ENCODE measurements at regions not wholly inside any gene's neighbourhood (a gene's known extent, or its start where the extent isn't known, plus 50 kb on each side); places are given as distances from the start of the nearest gene placed in this dataset.

- Histone ChIP-seq H3K27me3 (no peaks in the 10 kb centered on the region), H3K36me3 (replicated peaks in 1 of 2) (no peaks in the 10 kb centered on the region), H3K4me1 (replicated peaks in 1 of 2) (no peaks in the 10 kb centered on the region), H3K27ac (no peak overlapping the region), H3K9me3 (replicated peaks in 1 of 3) (no peaks in the 10 kb centered on the region), H3K4me3 (no peak overlapping the region)
- TF ChIP-seq, protein P1, sequence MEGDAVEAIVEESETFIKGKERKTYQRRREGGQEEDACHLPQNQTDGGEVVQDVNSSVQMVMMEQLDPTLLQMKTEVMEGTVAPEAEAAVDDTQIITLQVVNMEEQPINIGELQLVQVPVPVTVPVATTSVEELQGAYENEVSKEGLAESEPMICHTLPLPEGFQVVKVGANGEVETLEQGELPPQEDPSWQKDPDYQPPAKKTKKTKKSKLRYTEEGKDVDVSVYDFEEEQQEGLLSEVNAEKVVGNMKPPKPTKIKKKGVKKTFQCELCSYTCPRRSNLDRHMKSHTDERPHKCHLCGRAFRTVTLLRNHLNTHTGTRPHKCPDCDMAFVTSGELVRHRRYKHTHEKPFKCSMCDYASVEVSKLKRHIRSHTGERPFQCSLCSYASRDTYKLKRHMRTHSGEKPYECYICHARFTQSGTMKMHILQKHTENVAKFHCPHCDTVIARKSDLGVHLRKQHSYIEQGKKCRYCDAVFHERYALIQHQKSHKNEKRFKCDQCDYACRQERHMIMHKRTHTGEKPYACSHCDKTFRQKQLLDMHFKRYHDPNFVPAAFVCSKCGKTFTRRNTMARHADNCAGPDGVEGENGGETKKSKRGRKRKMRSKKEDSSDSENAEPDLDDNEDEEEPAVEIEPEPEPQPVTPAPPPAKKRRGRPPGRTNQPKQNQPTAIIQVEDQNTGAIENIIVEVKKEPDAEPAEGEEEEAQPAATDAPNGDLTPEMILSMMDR (IDR thresholded peaks at IDR 0.05): no peak
- no peak for TF ChIP-seq POLR2A (IDR thresholded peaks at IDR 0.05)
- intact Hi-C loops (cut with DNase I): no loop called here
- WGBS, 4 donors: 71 to 78% (median 71%) methylated on average over 10 of the region's 10 CpGs
- DNase-seq: peak in 1 of 7 donors; percentile 16
Measured at GRCh38 chr21:35868005-35868868, 192.1 kb downstream of the SETD4 start.

DNA sequence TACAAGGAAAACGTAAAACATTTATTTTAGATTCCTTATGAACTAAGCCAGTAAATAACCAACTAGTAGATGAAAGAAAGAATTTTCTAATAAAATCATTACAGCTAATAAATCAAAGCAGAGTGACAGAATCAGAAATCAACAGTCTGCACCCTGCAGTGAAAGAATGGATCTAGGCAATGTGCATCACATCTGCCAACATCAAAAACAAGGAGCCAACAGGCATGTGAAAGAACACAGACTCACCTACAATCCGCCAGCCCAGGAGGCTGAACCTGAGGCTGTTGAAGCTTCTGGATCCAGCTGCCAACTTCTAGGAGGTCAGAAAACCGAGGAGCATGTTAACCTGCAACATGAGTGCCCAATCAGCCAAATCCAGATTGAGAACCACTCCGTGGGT lies 196.3 kb downstream of the SETD4 start:
- no peaks in the 10 kb centered on the region for H3K9me3 ChIP-seq (replicated peaks in 1 of 3)
- no peak overlapping the region for H3K4me3 ChIP-seq
- H3K36me3 ChIP-seq (replicated peaks in 1 of 2): no peaks in the 10 kb centered on the region
- intact Hi-C loops (cut with DNase I): no loop called here
- TF ChIP-seq, protein P1 (IDR thresholded peaks at IDR 0.05): no peak
- TF ChIP-seq POLR2A (IDR thresholded peaks at IDR 0.05): no peak
- no peak overlapping the region for H3K27ac ChIP-seq
- no peak for DNase-seq
- H3K4me1 ChIP-seq (replicated peaks in 1 of 2): no peaks in the 10 kb centered on the region
- WGBS, 4 donors: 71 to 76% (median 74%) methylated on average over 4 of the region's 4 CpGs
- H3K27me3 ChIP-seq: no peaks in the 10 kb centered on the region

DNA sequence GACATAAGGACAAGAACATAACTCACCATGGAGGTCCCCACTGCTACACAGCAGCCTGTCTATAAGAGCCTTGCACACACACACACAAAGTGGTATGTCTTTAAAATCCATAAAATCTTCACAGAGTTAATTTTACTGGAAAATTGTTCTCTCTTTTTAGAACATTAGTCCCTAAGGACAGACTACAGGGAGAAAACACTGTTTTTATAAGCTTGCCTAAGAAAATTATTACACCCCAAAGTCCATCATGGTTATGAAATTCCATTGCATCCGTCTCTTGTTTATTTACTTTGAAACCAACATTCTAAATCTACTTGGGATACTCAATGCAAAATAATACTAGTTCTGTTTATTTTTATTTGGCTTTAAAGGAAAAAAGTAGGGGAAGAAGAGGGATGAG lies 197.4 kb downstream of the SETD4 start:
- no peak for DNase-seq
- Histone ChIP-seq H3K27ac (no peak overlapping the region), H3K9me3 (replicated peaks in 1 of 3) (no peaks in the 10 kb centered on the region), H3K4me1 (replicated peaks in 1 of 2) (no peaks in the 10 kb centered on the region), H3K27me3 (no peaks in the 10 kb centered on the region), H3K36me3 (replicated peaks in 1 of 2) (no peaks in the 10 kb centered on the region), H3K4me3 (no peak overlapping the region)
- intact Hi-C loops (cut with DNase I): no loop called here
- TF ChIP-seq POLR2A (IDR thresholded peaks at IDR 0.05): no peak
- TF ChIP-seq, protein P1 (IDR thresholded peaks at IDR 0.05): no peak
- WGBS, 4 donors: 68 to 81% (median 73%) methylated on average over 1 of the region's 1 CpG

GRCh38 chr21:35861661-35862060 lies 198.7 kb downstream of the SETD4 start:
- Histone ChIP-seq H3K9me3 (replicated peaks in 1 of 3) (no peaks in the 10 kb centered on the region), H3K27ac (no peak overlapping the region), H3K36me3 (replicated peaks in 1 of 2) (no peaks in the 10 kb centered on the region), H3K4me1 (replicated peaks in 1 of 2) (no peaks in the 10 kb centered on the region), H3K4me3 (no peak overlapping the region), H3K27me3 (no peaks in the 10 kb centered on the region)
- DNase-seq: no peak
- TF ChIP-seq, protein P1 (IDR thresholded peaks at IDR 0.05): no peak
- TF ChIP-seq POLR2A (IDR thresholded peaks at IDR 0.05): no peak
- intact Hi-C loops (cut with DNase I): no loop called here

All from adrenal gland (tissue), 9 donors.